Eye (tissue), 1 donor: ENCODE measurements at regions not wholly inside any gene's neighbourhood (a gene's known extent, or its start where the extent isn't known, plus 50 kb on each side); places are given as distances from the start of the nearest gene placed in this dataset.
"Not testable (repeated sequence)": the region's sequence is repeated elsewhere in the genome, so short reads cannot be mapped to it uniquely, and the experiment has no call there.

ENCODE experiments used
- DNase-seq: peaks from one replicate; pipeline ENCODE4 v3.0.0-alpha.2; 2015

DNA sequence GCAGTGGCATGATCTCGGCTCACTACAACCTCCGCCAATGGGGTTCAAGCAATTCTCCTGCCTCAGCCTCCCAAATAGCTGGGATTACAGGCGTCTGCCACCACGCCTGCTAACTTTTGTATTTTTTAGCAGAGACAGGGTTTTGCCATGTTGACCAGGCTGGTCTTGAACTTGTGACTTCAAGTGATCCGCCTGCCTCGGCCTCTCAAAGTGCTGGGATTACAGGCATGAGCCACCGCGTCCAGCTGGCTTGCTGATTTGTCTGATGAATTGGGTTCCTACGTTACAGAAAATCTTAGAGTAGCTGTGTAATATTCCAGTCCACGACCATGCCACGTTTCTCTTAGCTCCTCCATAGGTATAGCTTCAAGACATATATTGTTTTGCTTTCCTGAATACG is 102.6 kb upstream of the OTOS start:
- DNase-seq, result not testable (repeated sequence)

- DNase-seq, result no peak
Measured at GRCh38 chr2:240244543-240244942, 104.1 kb upstream of the OTOS start.

- DNase-seq, result no peak
Measured at GRCh38 chr2:240245184-240245583, 104.7 kb upstream of the OTOS start.

DNA sequence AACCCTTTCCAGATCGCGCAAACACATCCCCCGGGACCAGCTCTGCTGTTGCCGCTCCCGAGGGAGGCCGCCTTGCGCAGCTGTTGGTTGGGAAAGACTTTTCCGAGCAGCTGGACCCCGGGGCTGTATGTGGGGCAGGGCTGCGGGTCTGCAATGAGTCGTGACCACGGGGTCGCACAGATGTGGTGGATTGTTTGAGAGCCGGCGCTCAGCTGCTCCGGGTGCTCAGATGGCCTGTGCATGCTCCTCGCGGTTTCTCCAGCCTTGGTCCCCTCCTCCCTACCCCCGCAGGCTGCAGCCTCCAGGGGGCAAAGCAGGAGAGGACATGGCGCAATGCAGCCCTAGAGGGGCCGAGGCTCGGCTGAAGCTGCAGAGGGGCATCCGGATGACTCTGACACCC is 105.2 kb upstream of the OTOS start:
- DNase-seq, result no peak

DNA sequence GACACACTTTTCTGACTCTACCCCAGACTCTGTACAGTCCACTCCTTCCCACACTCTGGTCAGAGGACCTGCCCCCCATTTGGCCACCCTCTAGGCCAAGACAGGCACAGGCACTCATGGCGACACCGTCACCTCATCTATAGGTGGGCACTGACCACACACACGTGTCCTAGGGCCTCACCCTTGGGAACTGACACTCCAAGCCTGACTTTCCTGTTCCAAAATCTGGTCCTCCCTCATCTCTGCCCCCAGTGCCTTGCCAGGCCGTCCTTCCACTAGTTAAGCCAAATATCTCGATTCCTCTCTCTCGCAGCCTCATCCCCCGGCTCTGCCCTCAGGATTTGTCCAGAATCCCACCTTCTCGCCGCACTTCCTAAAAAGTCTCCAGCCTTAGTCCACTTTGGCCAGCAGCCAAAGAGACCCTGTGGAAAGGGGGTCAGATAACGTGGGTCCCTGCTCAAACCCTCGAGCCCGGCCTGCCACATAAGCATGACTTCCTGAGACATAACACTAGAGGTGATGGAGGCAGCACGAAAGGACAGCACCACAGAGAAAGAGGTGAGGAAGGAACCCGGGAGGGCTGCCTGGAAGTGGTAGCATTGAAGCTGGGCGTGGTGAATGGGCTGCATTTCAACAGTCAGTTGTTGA is 105.8 kb upstream of the OTOS start:
- no peak for DNase-seq

- DNase-seq, result no peak
Measured at GRCh38 chr2:240247241-240247867, 106.9 kb upstream of the OTOS start.

DNA sequence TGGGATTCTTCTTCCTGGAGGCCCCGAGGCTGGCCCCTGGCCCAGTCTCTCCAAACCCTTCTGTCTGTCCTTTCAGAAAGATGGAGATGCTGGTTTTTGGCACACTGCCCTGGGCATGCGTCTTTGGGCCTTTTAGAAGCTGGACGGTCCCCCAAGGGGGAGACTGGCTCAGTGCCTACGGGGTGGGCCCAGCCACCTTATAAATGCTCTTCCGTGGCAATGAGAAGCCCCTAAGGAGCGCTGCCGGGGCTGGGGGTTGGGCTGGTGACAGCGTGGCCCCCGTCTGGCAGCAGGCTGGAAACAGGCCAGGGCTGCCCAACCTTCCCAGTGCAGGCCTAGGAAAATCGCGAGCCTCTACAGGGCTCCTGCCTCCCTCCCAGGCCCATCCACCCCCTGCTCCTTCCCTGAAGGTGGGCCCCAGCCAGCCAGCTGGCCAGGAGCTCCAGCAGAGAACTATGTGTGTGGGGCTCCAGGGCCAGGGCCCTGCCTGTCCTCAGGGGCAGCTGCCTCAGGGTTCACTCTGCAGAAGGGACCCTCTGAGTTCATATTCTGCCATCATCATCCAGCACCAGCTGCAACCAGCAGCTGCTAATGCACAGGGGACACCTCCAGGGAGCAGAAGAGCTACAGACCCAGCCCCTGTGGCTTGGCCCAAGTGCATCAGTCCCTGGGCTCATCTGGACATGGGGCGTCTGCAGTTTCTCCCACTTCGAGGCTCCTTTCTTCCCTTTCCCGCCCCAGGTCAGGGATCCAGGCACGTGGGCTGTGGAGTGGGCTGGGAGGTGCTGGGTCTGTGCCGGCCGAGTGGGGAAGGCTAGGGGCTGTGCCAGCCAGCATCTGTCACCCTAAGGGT is 107.6 kb upstream of the OTOS start:
- DNase-seq, result no peak

GRCh38 chr2:240248721-240249422 is 108.4 kb upstream of the OTOS start:
- no peak for DNase-seq

GRCh38 chr2:240249423-240250149 is 109.1 kb upstream of the OTOS start:
- DNase-seq, result no peak

DNA sequence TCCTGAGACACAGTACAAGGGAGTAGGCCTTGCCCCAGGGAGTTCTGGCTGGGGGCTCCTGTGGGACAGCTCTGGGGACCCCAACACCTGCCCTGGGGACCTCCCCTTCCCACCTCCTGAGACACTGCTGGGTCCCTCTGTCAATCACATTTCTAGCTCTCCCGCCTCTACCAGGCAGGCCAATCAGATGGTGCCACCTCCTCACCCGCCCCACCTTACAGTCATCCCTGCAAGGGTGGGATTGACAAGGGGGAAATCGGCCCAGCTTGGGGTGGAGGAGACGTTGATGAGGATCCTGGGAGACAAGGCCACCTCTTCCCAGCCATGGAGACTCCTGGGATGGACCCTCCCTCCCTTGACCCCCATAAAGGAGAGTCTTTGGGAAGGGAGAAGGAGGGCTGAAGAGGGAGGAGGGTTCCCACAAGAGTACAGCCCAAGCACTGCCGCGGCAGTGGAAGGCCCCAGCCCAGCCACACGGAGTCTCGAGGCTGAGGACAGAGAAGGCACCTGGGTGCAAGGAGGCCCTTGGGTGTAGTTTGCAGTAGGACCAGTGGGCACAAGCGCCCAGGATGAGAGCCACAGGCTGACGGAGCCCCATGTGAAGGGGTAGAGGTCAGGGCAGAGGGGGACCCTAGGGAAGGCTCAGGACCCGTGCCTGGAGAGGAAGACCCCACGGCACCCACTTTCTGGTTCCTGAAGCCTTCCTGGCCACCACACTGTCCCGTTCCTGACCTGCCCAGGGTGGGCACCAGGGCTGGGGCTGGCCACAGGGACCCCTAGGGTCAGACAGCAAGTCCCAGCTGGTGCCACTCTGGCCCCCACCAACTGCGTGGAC is 109.9 kb upstream of the OTOS start:
- no peak for DNase-seq

DNA sequence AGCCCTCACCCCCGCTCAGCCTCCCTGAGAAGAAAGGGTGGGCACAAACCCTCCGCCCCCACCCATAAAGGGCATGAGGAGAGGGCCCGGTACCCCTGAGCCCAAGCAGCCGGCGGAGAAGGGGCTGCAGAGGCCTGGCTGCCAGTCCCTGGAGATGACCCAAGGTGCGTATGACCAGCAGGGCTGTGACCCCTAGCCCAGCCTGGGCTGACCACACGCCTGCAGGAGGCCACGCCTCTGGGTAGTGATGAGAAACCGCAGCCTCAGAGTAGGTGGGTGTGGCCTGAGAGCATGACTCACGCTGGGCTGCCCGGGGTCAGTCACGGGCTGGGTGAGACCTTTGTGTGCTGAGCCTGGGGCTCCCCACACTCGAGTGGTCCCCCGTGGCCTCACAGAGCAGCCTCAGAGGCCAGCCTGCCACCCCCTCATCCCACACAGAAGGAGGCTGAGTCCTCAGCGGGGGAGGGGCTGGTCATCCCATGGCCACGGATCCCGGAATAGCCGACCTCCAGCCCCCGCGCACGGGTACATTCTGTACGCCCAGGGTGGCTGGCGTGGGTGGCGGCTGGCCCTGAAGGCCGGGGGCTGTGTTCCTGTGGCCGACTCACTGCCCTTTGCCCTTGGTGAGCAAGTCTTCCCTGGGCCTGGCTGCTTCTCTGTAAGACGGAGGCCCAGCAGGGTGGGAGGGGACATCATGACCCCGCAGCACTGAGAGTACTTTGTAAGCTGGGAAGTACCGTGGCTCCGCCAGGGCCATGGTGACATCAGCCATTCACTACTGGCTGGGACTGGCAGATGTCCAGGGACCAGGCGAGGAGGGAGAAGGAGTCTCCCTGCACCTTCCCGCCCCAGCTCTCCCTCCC is 110.8 kb upstream of the OTOS start:
- peak; percentile 81 for DNase-seq

- no peak for DNase-seq
Measured at GRCh38 chr2:240251848-240252190, 111.4 kb upstream of the OTOS start.

- DNase-seq, result no peak
Measured at GRCh38 chr2:240252191-240252871, 111.9 kb upstream of the OTOS start.

DNA sequence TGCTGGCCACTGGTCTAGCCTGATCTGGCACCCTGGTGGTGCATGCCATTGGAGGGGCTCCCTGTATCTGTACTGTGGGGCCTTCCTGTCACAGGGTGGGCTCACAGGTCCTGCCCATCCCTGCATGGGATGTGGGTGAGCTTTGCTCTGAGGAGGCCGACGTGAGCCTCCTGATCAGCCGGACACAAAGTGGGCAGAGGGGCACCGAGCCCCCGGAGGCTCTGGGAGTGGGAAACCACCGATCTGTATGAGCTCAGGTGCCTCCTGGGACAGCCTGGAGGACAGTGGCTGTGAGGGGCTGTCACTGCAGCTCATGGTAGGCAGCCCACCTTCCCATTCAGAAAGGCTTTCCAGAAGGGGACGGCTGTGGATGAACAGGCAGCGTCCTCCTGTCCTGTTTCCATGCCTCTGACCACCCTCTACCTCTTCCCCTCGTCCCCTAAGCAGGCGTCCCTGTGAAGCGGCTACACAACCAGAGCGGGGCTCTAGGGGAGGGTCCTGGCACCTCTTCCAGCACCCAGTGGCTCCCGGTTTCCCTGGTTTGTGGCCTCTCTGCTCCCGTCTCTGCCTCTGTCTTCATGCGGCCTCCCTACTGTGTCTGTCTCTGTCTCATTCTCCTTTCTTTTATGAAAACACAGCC is 112.5 kb upstream of the OTOS start:
- no peak for DNase-seq

DNA sequence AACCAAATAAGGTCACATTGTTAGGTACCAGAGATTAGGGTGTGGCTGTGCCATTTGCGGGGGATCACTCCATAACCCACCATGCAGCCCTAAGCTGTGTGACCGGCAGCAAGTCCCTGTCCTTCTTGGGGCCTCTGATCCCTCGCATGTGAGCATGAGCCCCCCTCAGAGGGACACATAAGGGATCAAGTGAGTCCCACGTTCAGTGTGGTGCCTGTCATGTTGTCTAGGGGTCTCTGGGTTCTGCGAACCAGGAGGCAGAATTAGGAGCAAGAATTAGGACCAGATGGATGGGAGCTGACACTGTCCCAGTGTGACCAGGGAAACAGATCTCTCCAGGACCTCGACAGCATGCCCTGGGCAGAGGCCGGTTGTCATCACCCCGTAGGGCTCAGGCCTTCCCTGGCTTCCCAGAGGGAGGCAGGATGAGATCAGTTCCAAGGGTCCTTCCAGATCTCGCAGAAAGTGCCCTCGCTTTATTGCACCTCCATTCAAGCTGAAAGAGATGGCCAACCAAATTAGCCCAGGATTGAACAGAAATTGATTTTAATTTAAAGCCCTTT is 113.2 kb upstream of the OTOS start:
- DNase-seq, result no peak

DNA sequence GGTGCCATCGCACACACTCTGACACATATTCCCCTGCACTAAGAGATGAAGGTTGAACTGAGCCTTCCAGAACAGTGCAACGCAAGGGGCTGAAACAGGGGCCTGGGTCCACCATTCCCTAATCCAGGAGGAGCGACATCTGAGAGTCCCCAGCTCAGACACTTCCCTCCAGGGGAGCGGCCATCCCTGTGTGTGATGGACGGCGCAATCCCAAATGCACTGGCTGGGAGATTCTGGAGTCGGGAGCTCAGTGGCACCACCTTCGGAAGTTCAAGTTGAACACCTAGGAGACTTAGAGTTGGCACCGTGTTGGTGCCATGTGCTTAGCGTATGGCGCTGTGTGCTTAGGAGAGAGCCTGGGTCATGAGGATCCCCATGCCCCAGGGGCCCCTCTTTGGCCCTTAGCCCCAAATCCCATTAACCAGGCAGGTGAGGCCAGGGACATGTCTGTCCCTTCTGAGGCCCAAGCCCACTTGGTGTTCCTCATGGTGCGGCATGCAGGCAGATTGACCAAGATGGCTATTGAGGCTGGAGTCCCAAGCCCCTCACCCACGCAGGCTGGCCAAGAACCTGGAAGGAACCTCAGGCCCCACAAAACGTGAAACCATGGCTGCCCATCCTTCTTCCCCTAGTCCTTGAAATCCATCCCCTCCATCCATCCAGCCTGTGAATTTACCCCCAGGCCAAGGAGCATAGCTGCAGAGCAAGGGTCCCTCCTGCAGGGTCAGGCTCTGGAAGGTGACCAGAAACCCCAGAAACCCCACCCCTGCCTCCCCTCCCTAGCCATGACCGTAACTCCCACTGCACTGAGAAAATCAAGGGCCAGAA is 114.1 kb upstream of the OTOS start:
- DNase-seq, result no peak

DNA sequence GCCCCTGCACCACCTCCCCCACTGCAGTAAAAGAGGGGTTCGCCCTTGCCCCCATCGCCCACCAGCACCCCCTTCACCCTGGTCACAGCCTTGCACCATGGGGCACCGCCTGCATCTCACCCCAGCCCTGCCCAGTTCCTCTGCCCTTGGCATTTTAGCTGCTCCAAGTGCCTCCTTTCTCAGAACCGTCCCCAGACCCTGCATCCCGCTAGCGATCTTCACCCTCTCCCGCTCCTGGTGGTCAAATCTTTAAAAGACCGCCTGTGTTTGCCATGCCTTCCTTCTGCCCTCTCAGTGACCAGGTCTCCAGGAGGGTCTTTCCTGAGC is 114.7 kb upstream of the OTOS start:
- no peak for DNase-seq
